ENCODE measurements at regions not wholly inside any gene's neighbourhood (a gene's known extent, or its start where the extent isn't known, plus 50 kb on each side); places are given as distances from the start of the nearest gene placed in this dataset.
A peak's percentile ranks its signal among the peaks of the same experiment; 100 is the strongest.
"Not testable (repeated sequence)": the region's sequence is repeated elsewhere in the genome, so short reads cannot be mapped to it uniquely, and the experiment has no call there.

DNA sequence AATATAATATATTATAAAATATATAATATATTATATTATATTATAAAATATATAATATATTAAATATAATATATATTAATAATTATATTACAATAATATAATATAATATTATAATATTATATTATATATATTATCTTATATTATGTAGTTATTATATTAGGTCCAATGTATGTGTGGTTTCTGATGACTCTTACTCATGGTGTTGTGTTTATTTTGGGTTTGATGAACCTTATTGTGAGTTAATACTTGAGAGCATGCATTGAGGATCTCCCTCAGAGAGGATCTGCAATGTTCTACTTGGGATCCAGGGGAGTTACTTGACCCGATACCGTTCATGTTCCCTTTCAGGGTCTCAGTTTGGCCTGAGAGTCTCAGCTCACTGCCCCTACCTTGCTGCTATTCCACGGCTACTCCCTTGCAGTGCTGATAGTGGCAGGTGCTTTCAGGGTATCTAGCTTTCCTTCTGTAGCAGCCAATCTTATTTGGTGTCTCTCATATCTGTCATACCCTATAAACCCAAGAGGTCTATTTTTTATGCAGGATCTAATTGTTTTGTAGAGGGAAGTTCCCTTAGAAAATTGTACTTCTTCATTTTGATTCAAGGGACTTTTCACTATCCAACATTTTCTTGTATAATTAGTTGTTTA, 89.1 kb upstream of the ZDHHC17 start:
- no peak overlapping the region for H3K27ac Mint-ChIP-seq
- no peak overlapping the region for H3K4me3 Mint-ChIP-seq
- no peaks in the 10 kb centered on the region for H3K27me3 Mint-ChIP-seq (ENCODE audit: low read depth)
- DNase-seq (no peak), ATAC-seq (replicated peaks in 1 of 2) (peak in 1 of 2 donors; percentile 69)
- peaks cover 0 to 2% of the 10 kb centered on the region in 2 donors for H3K36me3 Mint-ChIP-seq (ENCODE audit: insufficient read depth in 2 of 2)
- H3K4me1 Mint-ChIP-seq (ENCODE audit: low read depth) = no peaks in the 10 kb centered on the region
- H3K9me3 Mint-ChIP-seq = peaks cover 0 to 2% of the 10 kb centered on the region in 2 donors

- H3K27ac Mint-ChIP-seq; H3K4me3 Mint-ChIP-seq; H3K36me3 Mint-ChIP-seq (ENCODE audit: insufficient read depth in 2 of 2); H3K4me1 Mint-ChIP-seq (ENCODE audit: low read depth); H3K27me3 Mint-ChIP-seq (ENCODE audit: low read depth); ATAC-seq (replicated peaks in 1 of 2); H3K9me3 Mint-ChIP-seq; DNase-seq: not testable (repeated sequence)
These were observed 87.7 kb upstream of the ZDHHC17 start for GRCh38 chr12:76676261-76676660.

GRCh38 chr12:76678992-76679391, 84.9 kb upstream of the ZDHHC17 start:
- Mint-ChIP-seq H3K36me3 (ENCODE audit: insufficient read depth in 2 of 2) (no peaks in the 10 kb centered on the region), H3K27me3 (ENCODE audit: low read depth) (no peaks in the 10 kb centered on the region), H3K27ac (no peak overlapping the region), H3K4me1 (ENCODE audit: low read depth) (no peaks in the 10 kb centered on the region), H3K4me3 (no peak overlapping the region), H3K9me3 (no peaks in the 10 kb centered on the region)
- DNase-seq (no peak), ATAC-seq (replicated peaks in 1 of 2) (no peak)

DNA sequence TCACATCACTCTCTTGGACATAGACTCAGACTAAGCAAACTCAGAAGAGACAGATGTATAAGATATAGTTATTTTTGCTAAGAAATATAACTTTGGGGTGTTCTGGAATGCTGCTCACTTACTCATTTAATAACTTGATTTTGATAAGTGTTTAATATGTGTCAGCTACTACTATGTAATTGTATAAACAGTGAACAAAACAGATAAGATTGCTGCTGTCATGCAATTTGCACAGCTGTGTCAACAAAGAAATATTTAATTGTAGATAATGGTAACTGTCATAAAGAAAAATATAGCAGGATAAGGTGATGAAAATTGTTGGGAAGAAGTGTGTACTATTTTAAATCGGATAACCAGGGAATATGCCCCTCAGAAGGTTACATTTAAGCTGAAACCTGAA, 84.1 kb upstream of the ZDHHC17 start:
- Mint-ChIP-seq H3K4me3 (no peak overlapping the region), H3K27me3 (ENCODE audit: low read depth) (no peaks in the 10 kb centered on the region), H3K36me3 (ENCODE audit: insufficient read depth in 2 of 2) (no peaks in the 10 kb centered on the region), H3K4me1 (ENCODE audit: low read depth) (no peaks in the 10 kb centered on the region), H3K27ac (peak overlapping the region; percentile 60), H3K9me3 (no peaks in the 10 kb centered on the region)
- DNase-seq (no peak), ATAC-seq (replicated peaks in 1 of 2) (no peak)

DNA sequence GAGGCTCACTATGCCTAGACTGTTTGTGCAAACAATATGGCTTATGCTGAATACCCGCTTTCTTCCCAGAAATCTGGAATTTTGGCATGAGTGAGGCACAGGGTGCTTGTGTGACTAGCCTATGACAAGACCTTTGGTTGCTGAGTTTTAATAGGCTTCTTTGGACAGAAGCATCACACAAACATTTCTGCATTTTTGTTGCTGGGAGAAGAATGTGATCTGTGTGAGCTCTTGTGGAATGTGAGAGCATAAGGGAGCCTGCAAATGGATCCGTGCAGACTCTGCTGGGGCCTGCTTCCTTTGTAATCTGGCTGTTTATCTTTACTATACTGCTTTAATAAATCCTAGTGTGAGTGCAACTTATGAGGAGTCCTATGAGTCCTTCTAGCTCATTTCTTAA, 83.0 kb upstream of the ZDHHC17 start:
- Mint-ChIP-seq H3K4me3 (no peak overlapping the region), H3K36me3 (ENCODE audit: insufficient read depth in 2 of 2) (no peaks in the 10 kb centered on the region), H3K27ac (no peak overlapping the region), H3K9me3 (no peaks in the 10 kb centered on the region), H3K4me1 (ENCODE audit: low read depth) (no peaks in the 10 kb centered on the region), H3K27me3 (ENCODE audit: low read depth) (no peaks in the 10 kb centered on the region)
- DNase-seq = no peak
- ATAC-seq (replicated peaks in 1 of 2) = no peak

DNA sequence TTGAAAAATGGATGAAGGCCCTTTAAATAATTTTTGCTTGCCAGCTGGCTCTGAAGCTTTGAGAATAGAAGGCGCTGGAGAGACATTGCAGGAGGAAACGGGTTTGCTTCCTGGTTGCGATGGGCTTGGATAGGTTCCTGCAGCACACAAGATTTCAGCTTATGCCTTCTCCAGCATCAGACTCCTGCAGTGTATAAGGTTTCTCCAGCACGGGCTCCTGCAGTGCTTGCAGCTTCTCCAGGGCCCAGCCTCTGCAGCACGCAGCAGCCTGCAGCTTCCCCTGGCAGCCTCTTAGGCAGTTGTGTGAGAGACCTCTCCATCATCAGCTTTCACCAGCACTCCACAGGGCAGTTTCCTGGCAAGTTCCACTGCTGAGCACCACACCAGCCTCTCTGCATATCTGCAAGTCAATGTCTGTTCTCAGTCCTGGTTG, 78.7 kb upstream of the ZDHHC17 start:
- Mint-ChIP-seq H3K27ac (no peak overlapping the region), H3K36me3 (ENCODE audit: insufficient read depth in 2 of 2) (no peaks in the 10 kb centered on the region), H3K27me3 (ENCODE audit: low read depth) (no peaks in the 10 kb centered on the region), H3K4me3 (no peak overlapping the region), H3K9me3 (no peaks in the 10 kb centered on the region), H3K4me1 (ENCODE audit: low read depth) (no peaks in the 10 kb centered on the region)
- no peak for DNase-seq
- peak in 1 of 2 donors; percentile 17 for ATAC-seq (replicated peaks in 1 of 2)

DNA sequence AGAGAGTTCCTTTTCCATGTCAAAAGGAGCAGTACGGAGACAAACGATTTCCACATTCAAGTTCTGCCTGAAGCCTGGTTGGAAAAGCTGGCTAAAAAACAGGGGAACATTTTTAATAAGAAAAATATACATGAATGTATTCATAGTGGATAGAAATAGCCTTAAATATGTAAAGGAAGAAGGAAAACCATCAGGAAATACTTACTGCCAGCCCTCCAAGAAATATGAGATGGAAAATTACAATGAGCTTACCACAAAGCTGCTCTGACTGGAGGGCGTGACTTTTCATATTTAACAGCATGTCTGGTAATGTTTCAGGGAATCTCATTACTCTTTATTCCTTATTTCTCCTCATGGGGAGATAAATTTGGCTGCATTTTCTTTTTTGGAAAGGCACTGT, 75.9 kb upstream of the ZDHHC17 start:
- Mint-ChIP-seq H3K4me1 (ENCODE audit: low read depth) (no peaks in the 10 kb centered on the region), H3K27me3 (ENCODE audit: low read depth) (no peaks in the 10 kb centered on the region), H3K4me3 (no peak overlapping the region), H3K9me3 (no peaks in the 10 kb centered on the region), H3K27ac (no peak overlapping the region), H3K36me3 (ENCODE audit: insufficient read depth in 2 of 2) (no peaks in the 10 kb centered on the region)
- no peak for ATAC-seq (replicated peaks in 1 of 2)
- no peak for DNase-seq

DNA sequence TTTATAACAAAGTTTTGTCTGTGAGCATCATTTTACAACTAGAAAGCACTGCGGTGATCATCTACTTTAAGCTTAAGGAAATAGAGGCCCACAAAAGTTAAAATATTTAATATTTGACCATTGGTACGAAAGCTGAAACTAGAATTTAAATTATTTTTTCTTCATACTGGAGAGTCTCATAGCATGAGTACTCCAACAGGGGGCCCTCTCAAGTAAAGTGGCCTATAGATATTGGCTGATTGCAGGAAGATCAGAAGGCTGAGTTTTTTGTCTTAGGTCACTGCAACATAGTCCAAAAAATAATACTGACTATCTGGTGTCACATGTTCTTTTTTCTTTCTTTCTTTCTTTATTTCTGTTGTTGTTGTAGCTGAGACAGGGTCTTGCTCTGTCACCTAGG, 75.3 kb upstream of the ZDHHC17 start:
- peak in 1 of 2 donors; percentile 5 for DNase-seq
- H3K27me3 Mint-ChIP-seq (ENCODE audit: low read depth) = no peaks in the 10 kb centered on the region
- no peaks in the 10 kb centered on the region for H3K4me1 Mint-ChIP-seq (ENCODE audit: low read depth)
- no peaks in the 10 kb centered on the region for H3K9me3 Mint-ChIP-seq
- no peak for ATAC-seq (replicated peaks in 1 of 2)
- no peak overlapping the region for H3K4me3 Mint-ChIP-seq
- H3K36me3 Mint-ChIP-seq (ENCODE audit: insufficient read depth in 2 of 2) = no peaks in the 10 kb centered on the region
- no peak overlapping the region for H3K27ac Mint-ChIP-seq

- no peak overlapping the region for H3K27ac Mint-ChIP-seq
- DNase-seq (no peak), ATAC-seq (replicated peaks in 1 of 2) (no peak)
- no peaks in the 10 kb centered on the region for H3K4me1 Mint-ChIP-seq (ENCODE audit: low read depth)
- no peaks in the 10 kb centered on the region for H3K9me3 Mint-ChIP-seq
- H3K36me3 Mint-ChIP-seq (ENCODE audit: insufficient read depth in 2 of 2) = no peaks in the 10 kb centered on the region
- no peaks in the 10 kb centered on the region for H3K27me3 Mint-ChIP-seq (ENCODE audit: low read depth)
- no peak overlapping the region for H3K4me3 Mint-ChIP-seq
These were observed 72.8 kb upstream of the ZDHHC17 start for GRCh38 chr12:76690921-76691700.

GRCh38 chr12:76692846-76693245, 71.1 kb upstream of the ZDHHC17 start:
- no peak overlapping the region for H3K4me3 Mint-ChIP-seq
- no peaks in the 10 kb centered on the region for H3K4me1 Mint-ChIP-seq (ENCODE audit: low read depth)
- DNase-seq = no peak
- no peaks in the 10 kb centered on the region for H3K9me3 Mint-ChIP-seq
- H3K36me3 Mint-ChIP-seq (ENCODE audit: insufficient read depth in 2 of 2) = no peaks in the 10 kb centered on the region
- no peaks in the 10 kb centered on the region for H3K27me3 Mint-ChIP-seq (ENCODE audit: low read depth)
- no peak overlapping the region for H3K27ac Mint-ChIP-seq
- no peak for ATAC-seq (replicated peaks in 1 of 2)

DNA sequence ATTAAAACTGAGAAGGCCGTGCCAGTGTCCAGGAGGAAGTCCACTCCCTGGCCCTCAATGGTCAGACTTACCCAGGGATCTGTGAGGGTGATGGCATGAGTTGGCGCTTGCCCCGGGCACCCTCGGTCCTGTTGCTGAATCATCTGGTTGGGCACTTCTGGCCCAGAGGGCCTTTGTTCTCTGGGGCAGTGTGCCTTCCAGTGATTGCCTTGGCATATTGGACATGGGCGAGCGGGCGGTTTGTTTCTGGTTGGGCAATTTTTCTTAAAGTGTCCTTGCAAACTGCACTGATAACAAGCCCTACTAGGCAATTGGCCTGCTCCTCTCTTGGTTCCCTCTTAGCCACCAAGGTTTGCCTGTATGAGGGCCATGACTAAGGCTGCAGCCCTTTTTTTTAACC, 69.5 kb upstream of the ZDHHC17 start:
- no peak overlapping the region for H3K4me3 Mint-ChIP-seq

DNA sequence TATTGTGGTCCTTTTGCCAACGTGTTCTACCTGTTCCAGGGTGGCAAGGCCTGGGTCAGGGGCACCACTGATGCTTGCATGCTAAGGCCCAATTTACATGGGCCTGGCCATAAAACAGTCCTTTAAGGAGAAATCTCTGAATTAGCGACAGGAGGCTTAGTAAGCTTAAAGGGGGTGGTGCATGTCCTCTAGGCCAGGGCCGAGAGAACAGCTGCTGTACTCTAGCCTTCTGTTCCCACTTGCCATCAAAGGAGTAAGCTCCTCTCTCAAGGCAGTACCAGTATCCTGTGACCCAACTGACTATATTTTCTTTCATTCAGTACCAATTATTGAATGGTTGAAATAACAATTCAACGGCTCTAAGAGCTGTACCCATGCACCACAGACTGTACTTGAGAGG, 67.7 kb upstream of the ZDHHC17 start:
- H3K4me1 Mint-ChIP-seq (ENCODE audit: low read depth) = no peaks in the 10 kb centered on the region
- no peaks in the 10 kb centered on the region for H3K27me3 Mint-ChIP-seq (ENCODE audit: low read depth)
- no peaks in the 10 kb centered on the region for H3K36me3 Mint-ChIP-seq (ENCODE audit: insufficient read depth in 2 of 2)
- H3K4me3 Mint-ChIP-seq = no peak overlapping the region
- DNase-seq (no peak), ATAC-seq (replicated peaks in 1 of 2) (no peak)
- H3K27ac Mint-ChIP-seq = no peak overlapping the region
- H3K9me3 Mint-ChIP-seq = no peaks in the 10 kb centered on the region

More for the DNA sequence above, 69.5 kb upstream of the ZDHHC17 start:
- H3K4me1 Mint-ChIP-seq (ENCODE audit: low read depth) = no peaks in the 10 kb centered on the region
- H3K36me3 Mint-ChIP-seq (ENCODE audit: insufficient read depth in 2 of 2) = no peaks in the 10 kb centered on the region
- DNase-seq (no peak), ATAC-seq (replicated peaks in 1 of 2) (no peak)
- H3K9me3 Mint-ChIP-seq = no peaks in the 10 kb centered on the region
- no peak overlapping the region for H3K27ac Mint-ChIP-seq
- H3K27me3 Mint-ChIP-seq (ENCODE audit: low read depth) = no peaks in the 10 kb centered on the region

- Mint-ChIP-seq H3K27me3 (ENCODE audit: low read depth) (no peaks in the 10 kb centered on the region), H3K27ac (no peak overlapping the region), H3K4me3 (no peak overlapping the region), H3K9me3 (no peaks in the 10 kb centered on the region), H3K4me1 (ENCODE audit: low read depth) (no peaks in the 10 kb centered on the region), H3K36me3 (ENCODE audit: insufficient read depth in 2 of 2) (no peaks in the 10 kb centered on the region)
- no peak for DNase-seq
- ATAC-seq (replicated peaks in 1 of 2) = no peak
These were observed 66.1 kb upstream of the ZDHHC17 start for GRCh38 chr12:76697849-76698248.

GRCh38 chr12:76698316-76698715, 65.6 kb upstream of the ZDHHC17 start:
- H3K9me3 Mint-ChIP-seq = no peaks in the 10 kb centered on the region
- DNase-seq (no peak), ATAC-seq (replicated peaks in 1 of 2) (no peak)
- no peaks in the 10 kb centered on the region for H3K36me3 Mint-ChIP-seq (ENCODE audit: insufficient read depth in 2 of 2)
- H3K27ac Mint-ChIP-seq = no peak overlapping the region
- no peaks in the 10 kb centered on the region for H3K27me3 Mint-ChIP-seq (ENCODE audit: low read depth)
- H3K4me3 Mint-ChIP-seq = no peak overlapping the region
- no peaks in the 10 kb centered on the region for H3K4me1 Mint-ChIP-seq (ENCODE audit: low read depth)

Data from activated T-cell treated with anti-CD3 and anti-CD28 coated beads, Interleukin-2, amount 50 U/mL, for 72 hours (primary cell).